Liver (tissue), 8 donors: ENCODE measurements at regions not wholly inside any gene's neighbourhood (a gene's known extent, or its start where the extent isn't known, plus 50 kb on each side); places are given as distances from the start of the nearest gene placed in this dataset.

Experiments used
- DNase-seq: peaks from one replicate; pipeline ENCODE4 v3.0.0-alpha.2; 2017; ENCODE audit warnings: low spot score
- H3K27ac ChIP-seq, 2 donors: one replicate each; pipeline ENCODE4 v1.7.0; 2013; ENCODE audit warnings: inconsistent platforms in 2 of 2, low read length in 2 of 2, control low read depth in 1 of 2, low read depth in 1 of 2, mild to moderate bottlenecking in 1 of 2
- H3K27me3 ChIP-seq, 4 donors: one replicate each; pipeline versions ENCODE4 v1.6.1 to v1.7.0; 2013; ENCODE audit warnings: low read length in 3 of 4, inconsistent platforms in 1 of 4, mild to moderate bottlenecking in 1 of 4, moderate library complexity in 1 of 4; ENCODE audit not compliant: control insufficient read depth in 4 of 4, insufficient read depth in 4 of 4
- H3K36me3 ChIP-seq, 4 donors: one replicate each; pipeline versions ENCODE4 v1.6.1 to v1.7.0; 2013; ENCODE audit warnings: low read length in 3 of 4, mild to moderate bottlenecking in 3 of 4, low read depth in 1 of 4, moderate library complexity in 1 of 4; ENCODE audit not compliant: control insufficient read depth in 4 of 4, insufficient read depth in 3 of 4
- H3K4me1 ChIP-seq, 4 donors: one replicate each; pipeline versions ENCODE4 v1.6.1 to v1.7.0; 2013; ENCODE audit warnings: low read length in 3 of 4, mild to moderate bottlenecking in 3 of 4, moderate library complexity in 1 of 4; ENCODE audit not compliant: control insufficient read depth in 4 of 4, insufficient read depth in 4 of 4
- H3K4me3 ChIP-seq, 3 donors: one replicate each; pipeline versions ENCODE4 v1.6.1 to v1.7.0; 2013; ENCODE audit warnings: low read length in 3 of 3, control low read depth in 1 of 3, low read depth in 1 of 3, mild to moderate bottlenecking in 1 of 3
- H3K9ac ChIP-seq, 2 donors: one replicate each; pipeline ENCODE4 v1.7.0; 2013; ENCODE audit warnings: low read length in 2 of 2, mild to moderate bottlenecking in 2 of 2, moderate library complexity in 2 of 2, control low read depth in 1 of 2, low read depth in 1 of 2
- H3K9me3 ChIP-seq, 4 donors: one replicate each; pipeline versions ENCODE4 v1.6.1 to v1.7.0; 2013; ENCODE audit warnings: low read length in 3 of 4; ENCODE audit not compliant: control insufficient read depth in 4 of 4
- ATF3 ChIP-seq: IDR thresholded peaks from 2 replicates; pipeline ENCODE4 v1.6.1; 2016; ENCODE audit warnings: antibody characterized with exemption
- EGR1 ChIP-seq, 2 donors: IDR thresholded peaks; 2 replicates each; pipeline ENCODE4 v1.6.1; 2016 to 2018; ENCODE audit warnings: antibody characterized with exemption in 2 of 2, low read depth in 2 of 2
- FOXA1 ChIP-seq: IDR thresholded peaks from 2 replicates; pipeline ENCODE4 v1.6.1; 2016; ENCODE audit warnings: antibody characterized with exemption
- FOXA2 ChIP-seq: IDR thresholded peaks from 2 replicates; pipeline ENCODE4 v1.6.1; 2016; ENCODE audit warnings: antibody characterized with exemption
- GABPA ChIP-seq, 2 donors: IDR thresholded peaks in 1 of 2; conservative IDR thresholded peaks in 1 of 2; 2 replicates each; pipeline ENCODE4 v1.6.1; 2016; ENCODE audit warnings: antibody characterized with exemption in 2 of 2, mild to moderate bottlenecking in 1 of 2, moderate library complexity in 1 of 2
- HNF4A ChIP-seq, 2 donors: conservative IDR thresholded peaks; 2 replicates each; pipeline ENCODE4 v1.6.1; 2016; ENCODE audit warnings: antibody characterized with exemption in 2 of 2, mild to moderate bottlenecking in 2 of 2
- HNF4G ChIP-seq: IDR thresholded peaks from 2 replicates; pipeline ENCODE4 v1.6.1; 2016; ENCODE audit warnings: antibody characterized with exemption
- JUND ChIP-seq, 2 donors: IDR thresholded peaks; 2 replicates each; pipeline ENCODE4 v1.6.1; 2016; ENCODE audit warnings: antibody characterized with exemption in 2 of 2
- MAX ChIP-seq: IDR thresholded peaks from 2 replicates; pipeline ENCODE4 v1.6.1; 2016; ENCODE audit warnings: antibody characterized with exemption
- NR2F2 ChIP-seq: IDR thresholded peaks from 2 replicates; pipeline ENCODE4 v1.6.1; 2016; ENCODE audit warnings: antibody characterized with exemption
- RAD21 ChIP-seq, 2 donors: IDR thresholded peaks; 2 replicates each; pipeline ENCODE4 v1.6.1; 2016; ENCODE audit warnings: antibody characterized with exemption in 2 of 2, mild to moderate bottlenecking in 2 of 2
- RXRA ChIP-seq, 2 donors: IDR thresholded peaks; 2 replicates each; pipeline ENCODE4 v1.6.1; 2017 to 2018; ENCODE audit warnings: antibody characterized with exemption in 2 of 2, mild to moderate bottlenecking in 1 of 2
- SP1 ChIP-seq: IDR thresholded peaks from 2 replicates; pipeline ENCODE4 v1.6.1; 2018; ENCODE audit warnings: antibody characterized with exemption, mild to moderate bottlenecking
- TAF1 ChIP-seq: conservative IDR thresholded peaks from 2 replicates; pipeline ENCODE4 v1.6.1; 2016; ENCODE audit warnings: antibody characterized with exemption, mild to moderate bottlenecking
- YY1 ChIP-seq: IDR thresholded peaks from 2 replicates; pipeline ENCODE4 v1.6.1; 2016; ENCODE audit warnings: antibody characterized with exemption, mild to moderate bottlenecking
- ZBTB33 ChIP-seq: IDR thresholded peaks from 2 replicates; pipeline ENCODE4 v1.6.1; 2016; ENCODE audit warnings: antibody characterized with exemption
- WGBS: extraction: QIAGEN DNeasy Blood & Tissue Kit; methylation state at CpG from one replicate; pipeline ENCODE4 v1.1.7; 2013; 5-methylcytosine and 5-hydroxymethylcytosine counted together
- TF ChIP-seq, protein P1 (sequence below): fragments of 150-350 bp; IDR thresholded peaks from 2 replicates; pipeline ENCODE4 v1.5.1; 2017; ENCODE audit warnings: improper control_type of control experiment, low read depth, low read length; ENCODE audit not compliant: missing input control
- TF ChIP-seq, protein P2 (sequence below): IDR thresholded peaks from 2 replicates; pipeline ENCODE4 v1.6.1; 2016; ENCODE audit warnings: antibody characterized with exemption, mild to moderate bottlenecking
- donor health status: healthy.
- donor health status: healthy.
- donor health status: healthy.
- donor health status: healthy.
- donor health status: healthy.

- no peaks in the 10 kb centered on the region for H3K4me1 ChIP-seq
- H3K4me3 ChIP-seq: no peak overlapping the region
- WGBS: 91% methylated on average over 2 of the region's 2 CpGs
- no peaks in the 10 kb centered on the region for H3K27me3 ChIP-seq
- no peak for TF ChIP-seq TAF1
- no peak for TF ChIP-seq FOXA2
- TF ChIP-seq YY1: no peak
- no peak for TF ChIP-seq MAX
- no peak for TF ChIP-seq RAD21 (IDR thresholded peaks at IDR 0.05)
- TF ChIP-seq ATF3: no peak
- TF ChIP-seq, protein P1, sequence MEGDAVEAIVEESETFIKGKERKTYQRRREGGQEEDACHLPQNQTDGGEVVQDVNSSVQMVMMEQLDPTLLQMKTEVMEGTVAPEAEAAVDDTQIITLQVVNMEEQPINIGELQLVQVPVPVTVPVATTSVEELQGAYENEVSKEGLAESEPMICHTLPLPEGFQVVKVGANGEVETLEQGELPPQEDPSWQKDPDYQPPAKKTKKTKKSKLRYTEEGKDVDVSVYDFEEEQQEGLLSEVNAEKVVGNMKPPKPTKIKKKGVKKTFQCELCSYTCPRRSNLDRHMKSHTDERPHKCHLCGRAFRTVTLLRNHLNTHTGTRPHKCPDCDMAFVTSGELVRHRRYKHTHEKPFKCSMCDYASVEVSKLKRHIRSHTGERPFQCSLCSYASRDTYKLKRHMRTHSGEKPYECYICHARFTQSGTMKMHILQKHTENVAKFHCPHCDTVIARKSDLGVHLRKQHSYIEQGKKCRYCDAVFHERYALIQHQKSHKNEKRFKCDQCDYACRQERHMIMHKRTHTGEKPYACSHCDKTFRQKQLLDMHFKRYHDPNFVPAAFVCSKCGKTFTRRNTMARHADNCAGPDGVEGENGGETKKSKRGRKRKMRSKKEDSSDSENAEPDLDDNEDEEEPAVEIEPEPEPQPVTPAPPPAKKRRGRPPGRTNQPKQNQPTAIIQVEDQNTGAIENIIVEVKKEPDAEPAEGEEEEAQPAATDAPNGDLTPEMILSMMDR: no peak
- TF ChIP-seq HNF4A (conservative IDR thresholded peaks at IDR 0.05): no peak
- no peak for TF ChIP-seq ZBTB33
- no peak for TF ChIP-seq EGR1 (IDR thresholded peaks at IDR 0.05; ENCODE audit: low read depth in 2 of 2)
- H3K9ac ChIP-seq: no peak overlapping the region
- no peaks in the 10 kb centered on the region for H3K36me3 ChIP-seq
- H3K27ac ChIP-seq: no peak overlapping the region
- no peak for DNase-seq
- H3K9me3 ChIP-seq: no peaks in the 10 kb centered on the region
Observed at GRCh38 chr5:34450338-34450737, 205.8 kb upstream of the RAI14 start.

DNA sequence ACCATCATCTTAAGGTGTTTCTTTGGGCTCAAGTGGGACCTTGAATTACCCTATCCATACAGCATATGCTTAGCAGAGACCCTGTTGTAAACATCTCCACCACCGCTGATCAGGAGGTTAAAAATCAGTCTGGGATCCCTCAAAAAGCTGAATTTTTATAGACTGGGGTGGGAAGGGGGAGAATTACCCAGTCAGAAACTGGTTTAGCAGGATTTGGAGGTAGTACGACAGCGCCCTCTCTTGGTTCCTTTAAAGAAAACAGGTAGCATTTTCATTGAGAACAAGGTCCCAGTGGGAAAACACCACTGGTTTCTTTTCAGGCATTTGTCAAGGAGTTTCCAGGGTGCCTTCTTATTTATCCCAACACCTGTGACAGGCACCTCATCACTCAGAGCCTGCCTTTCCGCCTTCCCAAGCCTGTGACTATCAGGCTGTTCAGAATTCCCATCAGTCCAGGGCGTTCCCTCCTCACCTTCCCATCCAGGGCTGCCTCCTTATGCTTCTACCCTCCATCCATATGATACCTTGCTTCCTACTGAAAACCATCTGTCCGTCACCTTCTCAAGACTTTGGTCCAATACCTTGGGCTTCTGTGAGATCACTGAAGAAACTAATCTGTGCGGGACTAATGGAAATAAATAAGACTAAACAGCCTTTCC is 203.8 kb upstream of the RAI14 start:
- Histone ChIP-seq H3K9me3 (no peaks in the 10 kb centered on the region), H3K4me1 (no peaks in the 10 kb centered on the region), H3K27me3 (no peaks in the 10 kb centered on the region), H3K9ac (no peak overlapping the region), H3K4me3 (no peak overlapping the region), H3K27ac (no peak overlapping the region), H3K36me3 (no peaks in the 10 kb centered on the region)
- TF ChIP-seq YY1 (no peak), MAX (no peak), HNF4G (no peak), SP1 (no peak), HNF4A (conservative IDR thresholded peaks at IDR 0.05) (no peak), ATF3 (no peak), RAD21 (IDR thresholded peaks at IDR 0.05) (peak; percentile 60 to 83), JUND (IDR thresholded peaks at IDR 0.05) (no peak), TAF1 (no peak), FOXA1 (no peak), NR2F2 (no peak), FOXA2 (no peak), RXRA (IDR thresholded peaks at IDR 0.05) (no peak), GABPA (IDR thresholded peaks at IDR 0.05 in 1 of 2, conservative IDR thresholded peaks at IDR 0.05 in 1 of 2) (no peak), EGR1 (IDR thresholded peaks at IDR 0.05; ENCODE audit: low read depth in 2 of 2) (no peak), ZBTB33 (no peak)
- TF ChIP-seq, protein P2, sequence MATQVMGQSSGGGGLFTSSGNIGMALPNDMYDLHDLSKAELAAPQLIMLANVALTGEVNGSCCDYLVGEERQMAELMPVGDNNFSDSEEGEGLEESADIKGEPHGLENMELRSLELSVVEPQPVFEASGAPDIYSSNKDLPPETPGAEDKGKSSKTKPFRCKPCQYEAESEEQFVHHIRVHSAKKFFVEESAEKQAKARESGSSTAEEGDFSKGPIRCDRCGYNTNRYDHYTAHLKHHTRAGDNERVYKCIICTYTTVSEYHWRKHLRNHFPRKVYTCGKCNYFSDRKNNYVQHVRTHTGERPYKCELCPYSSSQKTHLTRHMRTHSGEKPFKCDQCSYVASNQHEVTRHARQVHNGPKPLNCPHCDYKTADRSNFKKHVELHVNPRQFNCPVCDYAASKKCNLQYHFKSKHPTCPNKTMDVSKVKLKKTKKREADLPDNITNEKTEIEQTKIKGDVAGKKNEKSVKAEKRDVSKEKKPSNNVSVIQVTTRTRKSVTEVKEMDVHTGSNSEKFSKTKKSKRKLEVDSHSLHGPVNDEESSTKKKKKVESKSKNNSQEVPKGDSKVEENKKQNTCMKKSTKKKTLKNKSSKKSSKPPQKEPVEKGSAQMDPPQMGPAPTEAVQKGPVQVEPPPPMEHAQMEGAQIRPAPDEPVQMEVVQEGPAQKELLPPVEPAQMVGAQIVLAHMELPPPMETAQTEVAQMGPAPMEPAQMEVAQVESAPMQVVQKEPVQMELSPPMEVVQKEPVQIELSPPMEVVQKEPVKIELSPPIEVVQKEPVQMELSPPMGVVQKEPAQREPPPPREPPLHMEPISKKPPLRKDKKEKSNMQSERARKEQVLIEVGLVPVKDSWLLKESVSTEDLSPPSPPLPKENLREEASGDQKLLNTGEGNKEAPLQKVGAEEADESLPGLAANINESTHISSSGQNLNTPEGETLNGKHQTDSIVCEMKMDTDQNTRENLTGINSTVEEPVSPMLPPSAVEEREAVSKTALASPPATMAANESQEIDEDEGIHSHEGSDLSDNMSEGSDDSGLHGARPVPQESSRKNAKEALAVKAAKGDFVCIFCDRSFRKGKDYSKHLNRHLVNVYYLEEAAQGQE: no peak
- TF ChIP-seq, protein P1: peak; percentile 30
- 53% methylated on average over 7 of the region's 7 CpGs for WGBS
- DNase-seq: no peak
